ENCODE measurements at regions not wholly inside any gene's neighbourhood (a gene's known extent, or its start where the extent isn't known, plus 50 kb on each side); places are given as distances from the start of the nearest gene placed in this dataset.

GRCh38 chr2:128495996-128496547 lies 177.4 kb upstream of the HS6ST1 start:
- Histone ChIP-seq H3K9ac (no peak overlapping the region), H3K27me3 (no peaks in the 10 kb centered on the region), H3K4me3 (no peak overlapping the region), H4K20me1 (peaks cover 0 to 14% (median 0%) of the 10 kb centered on the region in 11 experiments; a peak in 4 of 22 replicates), H3K4me2 (peak overlapping the region in 1 of 11 experiments; percentile 7; a peak in 1 of 22 replicates), H3K27ac (no peak overlapping the region), H3K4me1 (peaks cover 19 to 69% (median 48%) of the 10 kb centered on the region in 10 experiments), H3K9me3 (replicated peaks in 1 of 11) (peaks cover 0 to 18% (median 11%) of the 10 kb centered on the region in 11 experiments; a peak in 13 of 22 replicates), H3K36me3 (peaks cover 0 to 9% (median 0%) of the 10 kb centered on the region in 11 experiments; a peak in 3 of 22 replicates)
- no peak for TF ChIP-seq Cebpa-rat (IDR thresholded peaks at IDR 0.05)

DNA sequence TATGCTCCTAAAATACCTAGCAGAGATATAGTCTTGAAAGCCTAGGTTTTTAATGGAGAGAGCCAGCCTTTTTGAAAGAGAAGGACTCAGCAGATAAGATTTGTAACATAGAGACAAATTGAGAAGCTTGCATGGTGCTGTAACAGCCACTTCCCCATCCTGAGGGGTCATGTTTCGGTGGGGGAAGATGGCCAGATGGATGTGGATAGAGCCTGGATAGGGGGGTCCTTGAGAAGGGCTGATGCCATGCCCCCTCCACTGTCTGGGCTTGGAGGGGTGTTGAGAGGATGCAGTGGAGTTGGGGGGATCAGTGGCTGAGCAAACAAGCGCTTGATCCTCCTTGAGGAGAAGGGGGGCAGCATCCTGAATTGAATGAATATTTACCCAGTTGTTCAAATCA lies 178.0 kb upstream of the HS6ST1 start:
- H3K36me3 ChIP-seq, result peaks cover 0 to 9% (median 0%) of the 10 kb centered on the region in 11 experiments; a peak in 3 of 22 replicates
- TF ChIP-seq Cebpa-rat (IDR thresholded peaks at IDR 0.05), result no peak
- 0 out of 22 replicates have a peak overlapping the region, but pooled peaks of 1 of the 11 experiments have one; percentile 7 for H3K4me2 ChIP-seq
- H4K20me1 ChIP-seq, result peaks cover 0 to 20% (median 0%) of the 10 kb centered on the region in 11 experiments; a peak in 4 of 22 replicates
- no peak overlapping the region for H3K9ac ChIP-seq
- peaks cover 13 to 69% (median 48%) of the 10 kb centered on the region in 10 experiments for H3K4me1 ChIP-seq
- peaks cover 0 to 18% (median 11%) of the 10 kb centered on the region in 11 experiments; a peak in 13 of 22 replicates for H3K9me3 ChIP-seq (replicated peaks in 1 of 11)
- no peak overlapping the region for H3K27ac ChIP-seq
- H3K27me3 ChIP-seq, result no peaks in the 10 kb centered on the region
- no peak overlapping the region for H3K4me3 ChIP-seq

DNA sequence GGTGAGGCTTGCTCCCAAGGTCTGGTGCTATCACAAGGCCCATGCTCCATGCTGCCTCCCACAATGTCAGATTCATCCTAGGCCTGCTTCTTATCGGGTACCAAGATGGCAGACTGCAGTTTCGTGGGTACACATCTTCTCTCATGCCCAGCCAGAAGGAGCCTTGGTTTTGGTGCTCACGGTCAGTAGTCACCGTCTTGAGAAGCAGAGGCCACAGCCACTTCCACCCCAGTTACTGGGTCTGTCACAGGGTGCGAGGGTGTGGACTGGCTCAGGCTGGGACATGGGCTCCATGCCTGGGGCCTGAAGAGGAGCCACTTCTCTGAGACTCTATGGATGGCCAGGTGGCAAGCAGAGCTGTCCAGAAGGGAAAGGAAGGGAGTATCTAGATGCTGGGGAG lies 178.8 kb upstream of the HS6ST1 start:
- Histone ChIP-seq H4K20me1 (peaks cover 0 to 23% (median 0%) of the 10 kb centered on the region in 11 experiments; a peak in 4 of 22 replicates), H3K4me3 (no peak overlapping the region), H3K4me1 (peaks cover 7 to 69% (median 51%) of the 10 kb centered on the region in 10 experiments; a peak in 18 of 20 replicates), H3K27ac (no peak overlapping the region), H3K9ac (no peak overlapping the region), H3K27me3 (no peaks in the 10 kb centered on the region), H3K9me3 (replicated peaks in 1 of 11) (peaks cover 0 to 14% (median 7%) of the 10 kb centered on the region in 11 experiments; a peak in 13 of 22 replicates), H3K4me2 (no peak overlapping the region), H3K36me3 (peaks cover 0 to 7% (median 0%) of the 10 kb centered on the region in 11 experiments; a peak in 3 of 22 replicates)
- TF ChIP-seq Cebpa-rat (IDR thresholded peaks at IDR 0.05), result no peak

DNA sequence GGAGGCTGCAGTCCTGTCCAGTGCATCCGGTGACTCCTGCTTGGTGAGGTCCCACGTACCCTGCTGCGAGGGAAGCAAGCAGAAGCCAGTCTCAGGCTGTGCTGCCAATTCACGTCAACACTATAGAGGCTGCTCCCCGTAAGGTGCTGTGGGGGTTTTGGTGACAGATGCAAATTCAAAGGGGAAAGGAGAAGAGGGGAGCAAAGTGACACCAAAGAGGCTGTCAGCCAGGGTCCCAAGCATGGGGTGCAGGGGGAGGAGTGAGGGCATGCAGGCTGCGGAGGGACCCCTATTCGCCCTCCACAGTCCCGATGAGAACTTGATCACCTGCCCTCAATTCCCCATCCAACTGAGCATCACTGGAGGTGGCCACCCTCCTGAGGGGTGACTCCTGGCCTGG lies 179.4 kb upstream of the HS6ST1 start:
- Histone ChIP-seq H3K4me3 (no peak overlapping the region), H3K4me1 (peaks cover 7 to 73% (median 57%) of the 10 kb centered on the region in 10 experiments; a peak in 18 of 20 replicates), H3K36me3 (peaks cover 0 to under 1% (median 0%) of the 10 kb centered on the region in 11 experiments; a peak in 2 of 22 replicates), H3K9me3 (replicated peaks in 1 of 11) (peaks cover 0 to 8% (median under 1%) of the 10 kb centered on the region in 11 experiments; a peak in 8 of 22 replicates), H4K20me1 (peaks cover 0 to 23% (median 0%) of the 10 kb centered on the region in 11 experiments; a peak in 4 of 22 replicates), H3K4me2 (peak overlapping the region in 3 of 11 experiments; percentile 76 to 95 (median 89); a peak in 3 of 22 replicates), H3K27ac (no peak overlapping the region), H3K9ac (no peak overlapping the region), H3K27me3 (peaks cover 0 to 5% (median 0%) of the 10 kb centered on the region in 11 experiments; a peak in 1 of 22 replicates)
- no peak for TF ChIP-seq Cebpa-rat (IDR thresholded peaks at IDR 0.05)

GRCh38 chr2:128498589-128498988 lies 179.9 kb upstream of the HS6ST1 start:
- Histone ChIP-seq H3K27ac (no peak overlapping the region), H4K20me1 (peaks cover 0 to 23% (median 0%) of the 10 kb centered on the region in 11 experiments; a peak in 4 of 22 replicates), H3K27me3 (peaks cover 0 to 10% (median 0%) of the 10 kb centered on the region in 11 experiments; a peak in 1 of 22 replicates)

GRCh38 chr2:128499367-128500137 lies 180.9 kb upstream of the HS6ST1 start:
- Histone ChIP-seq H3K4me2 (peak overlapping the region; percentile 37 to 95 (median 66)), H3K36me3 (no peaks in the 10 kb centered on the region; a peak in 1 of 22 replicates), H3K9ac (peak overlapping the region in 2 of 11 experiments; percentile 6 to 34; a peak in 2 of 22 replicates), H3K9me3 (replicated peaks in 1 of 11) (no peaks in the 10 kb centered on the region), H3K27me3 (peaks cover 0 to 16% (median 0%) of the 10 kb centered on the region in 11 experiments; a peak in 2 of 22 replicates), H3K4me1 (peaks cover 9 to 77% (median 66%) of the 10 kb centered on the region in 10 experiments; a peak in 18 of 20 replicates), H3K4me3 (no peak overlapping the region), H3K27ac (peak overlapping the region in 4 of 11 experiments; percentile 19 to 53 (median 30); a peak in 6 of 22 replicates), H4K20me1 (peaks cover 0 to 23% (median 0%) of the 10 kb centered on the region in 11 experiments; a peak in 4 of 22 replicates)
- no peak for TF ChIP-seq Cebpa-rat (IDR thresholded peaks at IDR 0.05)

More at GRCh38 chr2:128498589-128498988, 179.9 kb upstream of the HS6ST1 start:
- Histone ChIP-seq H3K9me3 (replicated peaks in 1 of 11) (peaks cover 0 to 3% (median 0%) of the 10 kb centered on the region in 11 experiments; a peak in 1 of 22 replicates), H3K4me1 (peaks cover 7 to 77% (median 62%) of the 10 kb centered on the region in 10 experiments; a peak in 18 of 20 replicates), H3K36me3 (no peaks in the 10 kb centered on the region; a peak in 1 of 22 replicates), H3K4me3 (no peak overlapping the region), H3K9ac (no peak overlapping the region), H3K4me2 (peak overlapping the region in 5 of 11 experiments; percentile 76 to 95 (median 89); a peak in 6 of 22 replicates)
- no peak for TF ChIP-seq Cebpa-rat (IDR thresholded peaks at IDR 0.05)

DNA sequence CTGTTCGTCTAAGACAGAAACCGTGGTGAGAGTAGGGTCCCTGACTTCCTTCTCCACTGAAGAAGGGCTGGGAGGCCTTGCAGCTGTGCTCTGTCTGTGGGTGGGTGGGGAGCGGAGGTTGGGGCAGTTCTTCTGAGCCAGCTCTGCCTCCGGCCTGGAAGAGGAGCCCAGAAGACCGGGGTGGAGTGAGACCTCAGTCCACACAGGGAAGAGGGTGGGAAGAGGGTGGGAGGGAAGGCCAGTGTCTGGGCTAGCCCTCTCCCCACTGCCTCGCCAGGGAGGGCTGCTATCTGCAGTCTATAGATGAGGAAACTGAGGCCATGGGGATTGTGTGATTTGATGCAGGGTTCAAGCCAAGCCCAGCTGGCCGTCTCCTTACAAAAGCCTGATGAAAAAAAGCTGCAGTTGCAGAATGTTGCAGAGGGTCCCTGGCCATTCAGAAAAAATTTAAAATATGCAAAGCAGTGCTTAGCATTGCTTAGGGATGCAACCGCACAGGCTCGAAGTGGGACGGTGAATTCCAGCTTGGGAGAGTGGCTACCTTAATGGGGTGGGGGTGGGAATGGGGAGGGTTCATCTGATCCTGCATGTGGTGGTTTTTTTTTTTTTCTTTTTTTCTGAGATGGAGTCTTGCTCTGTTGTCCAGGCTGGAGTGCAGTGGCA lies 181.6 kb upstream of the HS6ST1 start:
- Histone ChIP-seq H4K20me1 (peaks cover 0 to 23% (median 0%) of the 10 kb centered on the region in 11 experiments; a peak in 4 of 22 replicates), H3K4me1 (peaks cover 12 to 77% (median 66%) of the 10 kb centered on the region in 10 experiments; a peak in 18 of 20 replicates), H3K9me3 (replicated peaks in 1 of 11) (no peaks in the 10 kb centered on the region), H3K27ac (peak overlapping the region in 2 of 11 experiments; percentile 19 to 53; a peak in 1 of 22 replicates), H3K4me2 (peak overlapping the region; percentile 37 to 95 (median 66); a peak in 20 of 22 replicates), H3K36me3 (no peaks in the 10 kb centered on the region; a peak in 1 of 22 replicates), H3K9ac (peak overlapping the region in 1 of 11 experiments; percentile 34; a peak in 1 of 22 replicates), H3K27me3 (peaks cover 0 to 19% (median 0%) of the 10 kb centered on the region in 11 experiments; a peak in 2 of 22 replicates), H3K4me3 (no peak overlapping the region)
- no peak for TF ChIP-seq Cebpa-rat (IDR thresholded peaks at IDR 0.05)

Data from BLaER1 treated with 17β-estradiol and CSF1 and Interleukin-3, amounts not matched to agents 10 nM and 100 nM (cell line).